Activated T-helper 2 cell treated with anti-CD3 and anti-CD28 coated beads, Interferon-gamma antibody, Interleukin-2, Interleukin-4, amounts not matched to agents 10 μg/mL and 5 μg/mL and 100 μg/mL, durations not matched to agents 14 hours and 24 hours and 36 hours (primary cell): ENCODE measurements at regions not wholly inside any gene's neighbourhood (a gene's known extent, or its start where the extent isn't known, plus 50 kb on each side); places are given as distances from the start of the nearest gene placed in this dataset.

Source experiments
- DNase-seq: peaks from one replicate; pipeline ENCODE4 v3.0.0; 2021; ENCODE audit warnings: low spot score
- H3K27ac Mint-ChIP-seq: one replicate; pipeline ENCODE4 v1.8.0; 2021; ENCODE audit warnings: mixed read lengths
- H3K27me3 Mint-ChIP-seq: one replicate; pipeline ENCODE4 v1.8.0; 2021; ENCODE audit warnings: low read depth, mixed read lengths
- H3K36me3 Mint-ChIP-seq: one replicate; pipeline ENCODE4 v1.8.0; 2021; ENCODE audit warnings: low read depth, mixed read lengths
- H3K4me1 Mint-ChIP-seq: one replicate; pipeline ENCODE4 v1.8.0; 2021; ENCODE audit warnings: low read depth, mixed read lengths
- H3K4me3 Mint-ChIP-seq: one replicate; pipeline ENCODE4 v1.8.0; 2021; ENCODE audit warnings: low read depth, mild to moderate bottlenecking, moderate library complexity, mixed read lengths
- H3K9me3 Mint-ChIP-seq: one replicate; pipeline ENCODE4 v1.8.0; 2021; ENCODE audit warnings: mixed read lengths
- intact Hi-C: fragments of 100-400 bp; cut with micrococcal nuclease; formaldehyde crosslinking; loops from one replicate; pipeline ENCODE4 v1.15.1; 2023

GRCh38 chr5:42963412-42963811 lies 76.7 kb downstream of the ANXA2R start:
- peaks cover 5% of the 10 kb centered on the region for H3K4me1 Mint-ChIP-seq
- no peaks in the 10 kb centered on the region for H3K9me3 Mint-ChIP-seq
- intact Hi-C loops: no loop called here

GRCh38 chr5:42962124-42962523 lies 78.0 kb downstream of the ANXA2R start:
- Mint-ChIP-seq H3K4me1 (peaks cover 3% of the 10 kb centered on the region), H3K4me3 (no peak overlapping the region), H3K9me3 (no peaks in the 10 kb centered on the region), H3K27ac (no peak overlapping the region), H3K27me3 (no peaks in the 10 kb centered on the region), H3K36me3 (no peaks in the 10 kb centered on the region)
- DNase-seq: no peak
- intact Hi-C loops: no loop called here

More at GRCh38 chr5:42963412-42963811, 76.7 kb downstream of the ANXA2R start:
- Mint-ChIP-seq H3K36me3 (no peaks in the 10 kb centered on the region), H3K27ac (no peak overlapping the region), H3K27me3 (no peaks in the 10 kb centered on the region), H3K4me3 (no peak overlapping the region)
- DNase-seq: no peak

GRCh38 chr5:42960506-42960905 lies 79.6 kb downstream of the ANXA2R start:
- Mint-ChIP-seq H3K27me3 (peaks cover 3% of the 10 kb centered on the region), H3K4me3 (no peak overlapping the region)
- intact Hi-C loops: no loop called here

GRCh38 chr5:42956551-42956950 lies 83.6 kb downstream of the ANXA2R start:
- Mint-ChIP-seq H3K9me3 (peaks cover 21% of the 10 kb centered on the region), H3K27me3 (peaks cover 5% of the 10 kb centered on the region), H3K4me1 (peaks cover 11% of the 10 kb centered on the region), H3K27ac (no peak overlapping the region), H3K4me3 (no peak overlapping the region), H3K36me3 (peaks cover 24% of the 10 kb centered on the region)
- no peak for DNase-seq
- intact Hi-C loops: no loop called here

More at GRCh38 chr5:42960506-42960905, 79.6 kb downstream of the ANXA2R start:
- H3K4me1 Mint-ChIP-seq: peaks cover 2% of the 10 kb centered on the region
- H3K36me3 Mint-ChIP-seq: peaks cover 3% of the 10 kb centered on the region
- peaks cover 4% of the 10 kb centered on the region for H3K9me3 Mint-ChIP-seq
- no peak for DNase-seq
- H3K27ac Mint-ChIP-seq: no peak overlapping the region

GRCh38 chr5:42953041-42953440 lies 87.1 kb downstream of the ANXA2R start:
- intact Hi-C loops: loop anchor here (5.0 kb wide), 1 partner anchor 169 kb away; the partner anchor contains the start of gene ZNF131
- peaks cover 5% of the 10 kb centered on the region for H3K27me3 Mint-ChIP-seq
- peaks cover 24% of the 10 kb centered on the region for H3K36me3 Mint-ChIP-seq
- H3K9me3 Mint-ChIP-seq: peaks cover 21% of the 10 kb centered on the region
- peak overlapping the region; percentile 99 for H3K27ac Mint-ChIP-seq
- peaks cover 25% of the 10 kb centered on the region for H3K4me1 Mint-ChIP-seq
- no peak for DNase-seq
- peak overlapping the region; percentile 92 for H3K4me3 Mint-ChIP-seq

- no peak for DNase-seq
- intact Hi-C loops: loop anchor here (5.0 kb wide), 1 partner anchor 170 kb away; the partner anchor contains the start of gene ZNF131
- peak overlapping the region; percentile 99 for H3K27ac Mint-ChIP-seq
- H3K4me1 Mint-ChIP-seq: peaks cover 26% of the 10 kb centered on the region
- peaks cover 5% of the 10 kb centered on the region for H3K27me3 Mint-ChIP-seq
- H3K4me3 Mint-ChIP-seq: peak overlapping the region; percentile 92
- peaks cover 24% of the 10 kb centered on the region for H3K36me3 Mint-ChIP-seq
- H3K9me3 Mint-ChIP-seq: peaks cover 21% of the 10 kb centered on the region
Observed at GRCh38 chr5:42952578-42952974, 87.5 kb downstream of the ANXA2R start.

- Mint-ChIP-seq H3K4me1 (peaks cover 24% of the 10 kb centered on the region), H3K4me3 (peak overlapping the region; percentile 92), H3K9me3 (peaks cover 17% of the 10 kb centered on the region), H3K36me3 (peaks cover 21% of the 10 kb centered on the region), H3K27me3 (peaks cover 2% of the 10 kb centered on the region), H3K27ac (peak overlapping the region; percentile 99)
- intact Hi-C loops: loop anchor here (1.0 to 5.0 kb wide), 6 partner anchors 42 to 651 kb away; partner anchors contain the start of genes CCDC152, HMGCS1, NNT and ZNF131
- peak; percentile 74 for DNase-seq
Observed at GRCh38 chr5:42951293-42951840, 88.8 kb downstream of the ANXA2R start.

- intact Hi-C loops: loop anchor here (1.0 to 5.0 kb wide), 9 partner anchors 43 to 652 kb away; partner anchors contain the start of genes ANXA2R, CCDC152, HMGCS1 and NNT
- peak; percentile 61 for DNase-seq
- peak overlapping the region; percentile 99 for H3K27ac Mint-ChIP-seq
- H3K27me3 Mint-ChIP-seq: peaks cover 2% of the 10 kb centered on the region
- peaks cover 24% of the 10 kb centered on the region for H3K4me1 Mint-ChIP-seq
- peak overlapping the region; percentile 92 for H3K4me3 Mint-ChIP-seq
- peaks cover 21% of the 10 kb centered on the region for H3K36me3 Mint-ChIP-seq
- H3K9me3 Mint-ChIP-seq: peaks cover 17% of the 10 kb centered on the region
Observed at GRCh38 chr5:42950456-42951292, 89.4 kb downstream of the ANXA2R start.

- Mint-ChIP-seq H3K27ac (peak overlapping the region; percentile 97), H3K4me3 (peak overlapping the region; percentile 92), H3K9me3 (peaks cover 14% of the 10 kb centered on the region), H3K36me3 (peaks cover 17% of the 10 kb centered on the region), H3K27me3 (no peaks in the 10 kb centered on the region), H3K4me1 (peaks cover 28% of the 10 kb centered on the region)
- no peak for DNase-seq
- intact Hi-C loops: loop anchor here (1.0 to 5.0 kb wide), 8 partner anchors 58 to 653 kb away; partner anchors contain the start of genes ANXA2R, CCDC152, HMGCS1 and NNT
Observed at GRCh38 chr5:42950116-42950455, 90.0 kb downstream of the ANXA2R start.

GRCh38 chr5:42949348-42950115 lies 90.6 kb downstream of the ANXA2R start:
- H3K36me3 Mint-ChIP-seq: peaks cover 17% of the 10 kb centered on the region
- DNase-seq: peak; percentile 64
- peaks cover 1% of the 10 kb centered on the region for H3K27me3 Mint-ChIP-seq
- peak overlapping the region; percentile 97 for H3K27ac Mint-ChIP-seq
- H3K4me3 Mint-ChIP-seq: peak overlapping the region; percentile 92
- intact Hi-C loops: loop anchor here (1.0 to 5.0 kb wide), 10 partner anchors 40 to 653 kb away; partner anchors contain the start of genes ANXA2R, CCDC152, HMGCS1 and NNT
- peaks cover 10% of the 10 kb centered on the region for H3K9me3 Mint-ChIP-seq
- H3K4me1 Mint-ChIP-seq: peaks cover 28% of the 10 kb centered on the region

GRCh38 chr5:42948961-42949347 lies 91.2 kb downstream of the ANXA2R start:
- intact Hi-C loops: loop anchor here (1.0 kb wide), 2 partner anchors 40 to 71 kb away; no protein-coding TSS in a partner anchor
- H3K27me3 Mint-ChIP-seq: peaks cover 7% of the 10 kb centered on the region
- peaks cover 28% of the 10 kb centered on the region for H3K4me1 Mint-ChIP-seq
- peaks cover 6% of the 10 kb centered on the region for H3K9me3 Mint-ChIP-seq
- H3K36me3 Mint-ChIP-seq: peaks cover 12% of the 10 kb centered on the region
- H3K4me3 Mint-ChIP-seq: peak overlapping the region; percentile 92
- peak overlapping the region; percentile 97 for H3K27ac Mint-ChIP-seq
- DNase-seq: no peak

GRCh38 chr5:42944989-42945388 lies 95.1 kb downstream of the ANXA2R start:
- peaks cover 15% of the 10 kb centered on the region for H3K4me1 Mint-ChIP-seq
- peaks cover 24% of the 10 kb centered on the region for H3K27me3 Mint-ChIP-seq
- H3K36me3 Mint-ChIP-seq: no peaks in the 10 kb centered on the region
- no peak overlapping the region for H3K27ac Mint-ChIP-seq
- intact Hi-C loops: no loop called here
- H3K4me3 Mint-ChIP-seq: no peak overlapping the region
- no peaks in the 10 kb centered on the region for H3K9me3 Mint-ChIP-seq
- no peak for DNase-seq
